ENCODE measurements at regions not wholly inside any gene's neighbourhood (a gene's known extent, or its start where the extent isn't known, plus 50 kb on each side); places are given as distances from the start of the nearest gene placed in this dataset.

DNA sequence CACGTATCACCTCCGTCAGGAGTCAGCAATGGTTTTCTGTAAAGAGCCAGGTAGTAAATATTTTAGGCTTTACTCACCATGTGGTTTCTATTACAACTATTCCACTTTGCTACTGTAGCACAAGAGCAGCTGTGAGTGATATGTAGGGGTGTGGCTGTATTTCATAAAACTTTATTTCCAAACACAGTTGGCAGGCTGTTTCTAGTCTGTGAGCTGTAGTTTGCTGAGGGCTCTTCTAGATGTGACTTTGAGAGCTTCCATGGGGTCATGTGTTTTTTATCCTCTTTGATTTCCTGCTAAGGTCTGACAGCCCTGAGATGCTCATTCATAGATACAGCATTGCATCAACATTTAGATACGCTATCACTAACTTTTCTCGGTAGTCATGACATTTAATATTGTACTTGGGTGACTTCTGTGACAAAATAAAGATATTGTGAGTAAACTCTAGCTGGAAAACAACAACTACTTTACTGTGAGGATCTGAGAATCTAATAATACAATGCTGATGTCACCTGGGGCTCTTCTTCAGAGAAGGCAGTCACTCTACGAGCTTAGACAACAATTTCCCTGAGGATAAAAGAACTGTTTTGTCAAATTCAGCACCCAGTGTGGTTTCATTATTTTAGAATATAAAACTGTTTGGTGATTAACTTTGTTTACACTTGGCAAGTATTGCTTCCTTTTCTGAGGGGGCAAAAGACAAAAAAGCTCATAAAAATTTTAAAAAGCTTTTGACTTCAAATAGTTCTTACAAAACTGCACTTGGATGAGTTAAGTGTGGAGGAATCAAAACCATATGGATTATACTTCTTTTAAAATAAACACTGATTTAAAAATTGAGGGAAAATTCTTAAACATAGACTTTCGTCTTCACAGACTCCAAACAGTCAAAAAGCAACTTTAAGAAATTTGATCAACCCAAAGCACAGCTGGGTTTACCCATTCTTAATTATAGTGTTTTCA is 231.2 kb upstream of the DCN start:
- no peak overlapping the region for H3K4me2 ChIP-seq (ENCODE audit: low read depth, low read length)
- no peaks in the 10 kb centered on the region for H4K20me1 ChIP-seq (ENCODE audit: insufficient read depth, low read length)
- H2AFZ ChIP-seq (ENCODE audit: low read length) = no peak overlapping the region
- H3K27ac ChIP-seq (ENCODE audit: low read length) = no peak overlapping the region
- H3K9me2 ChIP-seq (replicated peaks; ENCODE audit: insufficient read depth, low read length) = no peaks in the 10 kb centered on the region
- no peaks in the 10 kb centered on the region for H3F3A ChIP-seq (ENCODE audit: insufficient read depth, low read length)
- H3K9ac ChIP-seq (ENCODE audit: low read length) = no peak overlapping the region
- H3K4me3 ChIP-seq (ENCODE audit: low read length) = no peak overlapping the region
- no peaks in the 10 kb centered on the region for H3K36me3 ChIP-seq (replicated peaks; ENCODE audit: insufficient read depth, low read length)
- no peak for DNase-seq
- no peaks in the 10 kb centered on the region for H3K9me3 ChIP-seq (replicated peaks; ENCODE audit: insufficient read depth, low read length)
- no peaks in the 10 kb centered on the region for H3K79me2 ChIP-seq (ENCODE audit: low read length)
- no peaks in the 10 kb centered on the region for H3K27me3 ChIP-seq (replicated peaks; ENCODE audit: insufficient read depth, low read length)
- H3K4me1 ChIP-seq (ENCODE audit: low read length) = no peaks in the 10 kb centered on the region
- TF ChIP-seq, protein P1, sequence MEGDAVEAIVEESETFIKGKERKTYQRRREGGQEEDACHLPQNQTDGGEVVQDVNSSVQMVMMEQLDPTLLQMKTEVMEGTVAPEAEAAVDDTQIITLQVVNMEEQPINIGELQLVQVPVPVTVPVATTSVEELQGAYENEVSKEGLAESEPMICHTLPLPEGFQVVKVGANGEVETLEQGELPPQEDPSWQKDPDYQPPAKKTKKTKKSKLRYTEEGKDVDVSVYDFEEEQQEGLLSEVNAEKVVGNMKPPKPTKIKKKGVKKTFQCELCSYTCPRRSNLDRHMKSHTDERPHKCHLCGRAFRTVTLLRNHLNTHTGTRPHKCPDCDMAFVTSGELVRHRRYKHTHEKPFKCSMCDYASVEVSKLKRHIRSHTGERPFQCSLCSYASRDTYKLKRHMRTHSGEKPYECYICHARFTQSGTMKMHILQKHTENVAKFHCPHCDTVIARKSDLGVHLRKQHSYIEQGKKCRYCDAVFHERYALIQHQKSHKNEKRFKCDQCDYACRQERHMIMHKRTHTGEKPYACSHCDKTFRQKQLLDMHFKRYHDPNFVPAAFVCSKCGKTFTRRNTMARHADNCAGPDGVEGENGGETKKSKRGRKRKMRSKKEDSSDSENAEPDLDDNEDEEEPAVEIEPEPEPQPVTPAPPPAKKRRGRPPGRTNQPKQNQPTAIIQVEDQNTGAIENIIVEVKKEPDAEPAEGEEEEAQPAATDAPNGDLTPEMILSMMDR (IDR thresholded peaks at IDR 0.05; ENCODE audit: low read length) = no peak
- TF ChIP-seq EZH2phosphoT487 (IDR thresholded peaks at IDR 0.05; ENCODE audit: low read length) = no peak
- TF ChIP-seq EZH2 (optimal IDR thresholded peaks at IDR 0.05; ENCODE audit: low read depth, low read length) = no peak

DNA sequence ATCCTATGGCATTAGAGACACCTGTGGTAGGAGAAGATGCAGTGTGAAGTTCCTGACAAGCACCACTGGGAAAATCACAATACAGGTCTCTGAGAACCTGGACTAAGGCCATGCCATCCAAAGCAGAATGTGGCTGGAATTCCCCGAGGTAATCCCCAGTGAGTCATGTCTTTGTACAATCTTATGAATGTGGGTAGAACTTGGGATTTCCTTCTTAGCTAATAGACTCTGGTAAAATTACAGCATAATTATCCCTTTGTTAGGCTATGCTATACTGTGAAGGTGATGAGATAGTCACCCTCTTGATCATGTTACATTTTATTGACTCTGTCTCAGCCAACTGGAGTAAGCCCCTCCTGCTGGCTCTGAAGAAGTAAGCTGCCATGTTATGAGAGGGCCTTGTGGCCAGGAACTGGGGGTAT is 224.3 kb upstream of the DCN start:
- Histone ChIP-seq H3K4me3 (ENCODE audit: low read length) (no peak overlapping the region), H3K9me2 (replicated peaks; ENCODE audit: insufficient read depth, low read length) (no peaks in the 10 kb centered on the region), H3K79me2 (ENCODE audit: low read length) (no peaks in the 10 kb centered on the region), H3K4me2 (ENCODE audit: low read depth, low read length) (no peak overlapping the region), H3K9me3 (replicated peaks; ENCODE audit: insufficient read depth, low read length) (no peaks in the 10 kb centered on the region), H3K27ac (ENCODE audit: low read length) (no peak overlapping the region), H3K36me3 (replicated peaks; ENCODE audit: insufficient read depth, low read length) (no peaks in the 10 kb centered on the region), H2AFZ (ENCODE audit: low read length) (no peak overlapping the region), H4K20me1 (ENCODE audit: insufficient read depth, low read length) (no peaks in the 10 kb centered on the region), H3K9ac (ENCODE audit: low read length) (no peak overlapping the region), H3F3A (ENCODE audit: insufficient read depth, low read length) (no peaks in the 10 kb centered on the region), H3K27me3 (replicated peaks; ENCODE audit: insufficient read depth, low read length) (no peaks in the 10 kb centered on the region), H3K4me1 (ENCODE audit: low read length) (no peaks in the 10 kb centered on the region)
- TF ChIP-seq EZH2phosphoT487 (IDR thresholded peaks at IDR 0.05; ENCODE audit: low read length) (no peak), EZH2 (optimal IDR thresholded peaks at IDR 0.05; ENCODE audit: low read depth, low read length) (no peak)
- TF ChIP-seq, protein P1 (IDR thresholded peaks at IDR 0.05; ENCODE audit: low read length) = no peak
- DNase-seq = no peak

DNA sequence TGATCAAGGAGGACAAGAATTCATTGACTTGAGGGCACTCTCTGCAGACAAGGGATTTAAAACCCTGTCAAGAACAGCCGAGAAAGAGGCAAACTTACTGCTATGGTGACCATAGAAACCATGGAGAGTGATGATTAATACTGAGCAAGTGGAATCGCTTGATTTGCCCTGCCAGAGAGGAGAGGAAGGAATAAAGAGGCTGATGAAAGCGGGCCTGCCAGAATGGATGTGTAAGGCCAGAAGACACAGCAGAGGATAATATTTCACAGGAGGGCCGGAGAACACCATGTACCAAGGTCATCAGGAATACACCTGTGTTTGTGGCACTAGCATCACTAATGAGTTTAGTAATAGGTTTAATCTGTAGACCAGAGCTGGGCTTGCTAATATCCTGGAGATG is 221.8 kb upstream of the DCN start:
- no peaks in the 10 kb centered on the region for H3K9me3 ChIP-seq (replicated peaks; ENCODE audit: insufficient read depth, low read length)
- H3K79me2 ChIP-seq (ENCODE audit: low read length) = no peaks in the 10 kb centered on the region
- no peak overlapping the region for H3K4me3 ChIP-seq (ENCODE audit: low read length)
- no peak overlapping the region for H3K27ac ChIP-seq (ENCODE audit: low read length)
- H2AFZ ChIP-seq (ENCODE audit: low read length) = no peak overlapping the region
- no peaks in the 10 kb centered on the region for H3K36me3 ChIP-seq (replicated peaks; ENCODE audit: insufficient read depth, low read length)
- no peaks in the 10 kb centered on the region for H3K9me2 ChIP-seq (replicated peaks; ENCODE audit: insufficient read depth, low read length)
- no peaks in the 10 kb centered on the region for H3K27me3 ChIP-seq (replicated peaks; ENCODE audit: insufficient read depth, low read length)
- TF ChIP-seq, protein P1 (IDR thresholded peaks at IDR 0.05; ENCODE audit: low read length) = no peak
- TF ChIP-seq EZH2 (optimal IDR thresholded peaks at IDR 0.05; ENCODE audit: low read depth, low read length) = no peak
- H3F3A ChIP-seq (ENCODE audit: insufficient read depth, low read length) = no peaks in the 10 kb centered on the region
- DNase-seq = no peak
- no peak overlapping the region for H3K4me2 ChIP-seq (ENCODE audit: low read depth, low read length)
- H3K4me1 ChIP-seq (ENCODE audit: low read length) = no peaks in the 10 kb centered on the region
- H4K20me1 ChIP-seq (ENCODE audit: insufficient read depth, low read length) = no peaks in the 10 kb centered on the region
- no peak overlapping the region for H3K9ac ChIP-seq (ENCODE audit: low read length)
